HEK293 (cell line): ENCODE measurements at regions not wholly inside any gene's neighbourhood (a gene's known extent, or its start where the extent isn't known, plus 50 kb on each side); places are given as distances from the start of the nearest gene placed in this dataset.
"Not testable (repeated sequence)": the region's sequence is repeated elsewhere in the genome, so short reads cannot be mapped to it uniquely, and the experiment has no call there.

ENCODE experiments used
- CTCF ChIA-PET: fragments of 350-600 bp; formaldehyde crosslinking; extraction: SDS; loops from one replicate; lab custom pipeline; 2021; ENCODE audit warnings: antibody characterized with exemption; lab: Yijun Ruan, JAX
- POLR2A ChIA-PET: fragments of 300-600 bp; formaldehyde crosslinking; extraction: SDS; loops from one replicate; lab custom pipeline; 2020; ENCODE audit warnings: antibody characterized with exemption, inconsistent platforms; lab: Yijun Ruan, JAX
- H3K27ac ChIP-seq: fragments of 200-500 bp; sonication (Bioruptor generic); 2 replicates; pipeline ENCODE4 v1.5.1; 2014; ENCODE audit warnings: low read depth, low read length, control low read depth, inconsistent platforms; ENCODE audit errors: extremely low read depth
- H3K36me3 ChIP-seq, 2 experiments: fragments of 200-500 bp in 1 of 2; sonication (Bioruptor generic) in 1 of 2; 1 replicate in 1 of 2; 2 replicates in 1 of 2; pipeline ENCODE4 v1.5.1; 2014 to 2017; ENCODE audit warnings: inconsistent platforms in 2 of 2, low read length in 2 of 2; ENCODE audit not compliant: control insufficient read depth in 2 of 2, insufficient read depth in 1 of 2
- H3K4me1 ChIP-seq: fragments of 200-500 bp; sonication (Bioruptor generic); 2 replicates; pipeline ENCODE4 v1.5.1; 2014; ENCODE audit warnings: mild to moderate bottlenecking, low read length, inconsistent platforms; ENCODE audit not compliant: control insufficient read depth, insufficient read depth
- H3K4me3 ChIP-seq: 2 replicates; pipeline ENCODE4 v1.5.1; 2011; ENCODE audit warnings: low read depth, mild to moderate bottlenecking, control low read depth, low read length, moderate library complexity
- H3K9me3 ChIP-seq: fragments of 200-500 bp; sonication (Bioruptor generic); 2 replicates; pipeline ENCODE4 v1.5.1; 2014; ENCODE audit warnings: low read depth, low read length, inconsistent platforms; ENCODE audit not compliant: control insufficient read depth, insufficient read depth
- ELK4 ChIP-seq: IDR thresholded peaks from 2 replicates; pipeline ENCODE4 v1.6.1; 2011; ENCODE audit warnings: mild to moderate bottlenecking, low read depth, low read length, borderline replicate concordance
- PRDM1 ChIP-seq: fragments of 450-650 bp; formaldehyde crosslinking; IDR thresholded peaks from 2 replicates; pipeline ENCODE4; 2016; ENCODE audit warnings: missing biosample characterization, missing genetic modification characterization
- SP3 ChIP-seq: fragments of 450-650 bp; formaldehyde crosslinking; IDR thresholded peaks from 2 replicates; pipeline ENCODE4 v1.5.1; 2016; ENCODE audit warnings: missing biosample characterization, missing genetic modification characterization
- ZEB2 ChIP-seq: fragments of 450-650 bp; formaldehyde crosslinking; IDR thresholded peaks from 2 replicates; pipeline ENCODE4 v1.5.1; 2016; ENCODE audit warnings: missing biosample characterization, missing genetic modification characterization
- ZFP69B ChIP-seq: fragments of 450-650 bp; formaldehyde crosslinking; IDR thresholded peaks from 2 replicates; pipeline ENCODE4 v1.5.1; 2016; ENCODE audit warnings: missing biosample characterization, missing genetic modification characterization
- ZNF112 ChIP-seq: fragments of 450-650 bp; formaldehyde crosslinking; IDR thresholded peaks from 2 replicates; pipeline ENCODE4 v1.5.0; 2017; ENCODE audit warnings: missing biosample characterization, missing genetic modification characterization
- ZNF140 ChIP-seq: fragments of 450-650 bp; formaldehyde crosslinking; IDR thresholded peaks from 2 replicates; pipeline ENCODE4 v1.5.1; 2016; ENCODE audit warnings: missing biosample characterization, missing genetic modification characterization
- ZNF157 ChIP-seq: fragments of 450-650 bp; formaldehyde crosslinking; IDR thresholded peaks from 2 replicates; pipeline ENCODE4 v1.5.1; 2016; ENCODE audit warnings: missing biosample characterization, missing genetic modification characterization
- ZNF19 ChIP-seq: fragments of 450-650 bp; formaldehyde crosslinking; IDR thresholded peaks from 2 replicates; pipeline ENCODE4; 2016; ENCODE audit warnings: missing biosample characterization, missing genetic modification characterization, low read depth
- ZNF2 ChIP-seq: fragments of 450-650 bp; formaldehyde crosslinking; IDR thresholded peaks from 2 replicates; pipeline ENCODE4 v1.5.1; 2016; ENCODE audit warnings: missing biosample characterization, missing genetic modification characterization
- ZNF223 ChIP-seq: fragments of 450-650 bp; formaldehyde crosslinking; IDR thresholded peaks from 2 replicates; pipeline ENCODE4 v1.5.1; 2016; ENCODE audit warnings: missing biosample characterization, missing genetic modification characterization
- ZNF514 ChIP-seq: fragments of 450-650 bp; formaldehyde crosslinking; IDR thresholded peaks from 2 replicates; pipeline ENCODE4 v1.5.1; 2016; ENCODE audit warnings: missing biosample characterization, missing genetic modification characterization
- ZNF610 ChIP-seq: fragments of 450-650 bp; formaldehyde crosslinking; IDR thresholded peaks from 2 replicates; pipeline ENCODE4 v1.5.1; 2016; ENCODE audit warnings: missing biosample characterization, missing genetic modification characterization, borderline replicate concordance
- ZNF626 ChIP-seq: fragments of 450-650 bp; sonication (Bioruptor Pico); formaldehyde crosslinking; IDR thresholded peaks from 2 replicates; pipeline ENCODE4 v1.5.1; 2018; ENCODE audit warnings: missing biosample characterization, missing genetic modification characterization, inconsistent platforms
- ZNF701 ChIP-seq: fragments of 450-650 bp; formaldehyde crosslinking; IDR thresholded peaks from 2 replicates; pipeline ENCODE4 v1.5.1; 2016; ENCODE audit warnings: missing biosample characterization, missing genetic modification characterization
- ZNF747 ChIP-seq: fragments of 450-650 bp; formaldehyde crosslinking; IDR thresholded peaks from 2 replicates; pipeline ENCODE4 v1.5.1; 2016; ENCODE audit warnings: missing biosample characterization, missing genetic modification characterization
- ZNF843 ChIP-seq: fragments of 450-650 bp; formaldehyde crosslinking; IDR thresholded peaks from 2 replicates; pipeline ENCODE4 v1.5.1; 2016; ENCODE audit warnings: missing biosample characterization, missing genetic modification characterization
- TF ChIP-seq, protein P1 (sequence below): fragments of 450-650 bp; formaldehyde crosslinking; IDR thresholded peaks from 2 replicates; pipeline ENCODE4 v1.5.1; 2016; ENCODE audit warnings: missing biosample characterization, missing genetic modification characterization
- TF ChIP-seq, protein P2 (sequence below): fragments of 450-650 bp; formaldehyde crosslinking; IDR thresholded peaks from 2 replicates; pipeline ENCODE4 v1.5.1; 2016; ENCODE audit warnings: missing biosample characterization, missing genetic modification characterization

GRCh38 chr12:127606476-127607015 lies 660.4 kb upstream of the TMEM132C start:
- H3K4me3 ChIP-seq, result no peak overlapping the region
- no peak for TF ChIP-seq ZNF626 (tag by site-specific recombination)
- TF ChIP-seq ZNF157 (tag by site-specific recombination), result no peak
- H3K9me3 ChIP-seq, result no peaks in the 10 kb centered on the region
- POLR2A ChIA-PET, result no interaction called here
- CTCF ChIA-PET, result no interaction called here
- H3K27ac ChIP-seq, result no peak overlapping the region
- H3K4me1 ChIP-seq, result no peaks in the 10 kb centered on the region
- H3K36me3 ChIP-seq, result no peaks in the 10 kb centered on the region

GRCh38 chr12:127607146-127607725 lies 659.7 kb upstream of the TMEM132C start:
- POLR2A ChIA-PET, result no interaction called here
- Histone ChIP-seq H3K4me3 (no peak overlapping the region), H3K36me3 (no peaks in the 10 kb centered on the region), H3K4me1 (no peaks in the 10 kb centered on the region), H3K27ac (no peak overlapping the region), H3K9me3 (no peaks in the 10 kb centered on the region)
- TF ChIP-seq ZNF514 (tag by site-specific recombination) (no peak), ELK4 (no peak), ZNF223 (no peak)
- CTCF ChIA-PET, result no interaction called here

DNA sequence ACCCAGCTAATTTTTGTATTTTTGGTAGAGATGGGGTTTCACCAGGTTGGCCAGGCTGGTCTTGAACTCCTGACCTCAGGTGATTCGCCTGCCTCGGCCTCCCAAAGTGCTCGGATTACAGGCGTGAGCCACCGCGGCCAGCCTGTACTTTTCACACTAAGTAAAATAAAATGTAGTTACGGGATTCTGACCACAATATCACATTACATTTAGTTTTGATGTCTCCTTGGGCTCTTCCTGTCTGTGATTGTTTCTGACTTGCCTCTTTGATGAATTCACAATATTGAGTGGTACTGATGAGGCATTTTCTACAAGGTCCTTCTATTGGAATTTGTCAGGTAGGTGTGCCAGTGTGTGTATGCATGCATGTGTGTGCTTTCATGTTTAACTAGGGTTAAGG lies 658.6 kb upstream of the TMEM132C start:
- H3K36me3 ChIP-seq, H3K9me3 ChIP-seq, POLR2A ChIA-PET, H3K27ac ChIP-seq, H3K4me1 ChIP-seq, H3K4me3 ChIP-seq, CTCF ChIA-PET: not testable (repeated sequence)

DNA sequence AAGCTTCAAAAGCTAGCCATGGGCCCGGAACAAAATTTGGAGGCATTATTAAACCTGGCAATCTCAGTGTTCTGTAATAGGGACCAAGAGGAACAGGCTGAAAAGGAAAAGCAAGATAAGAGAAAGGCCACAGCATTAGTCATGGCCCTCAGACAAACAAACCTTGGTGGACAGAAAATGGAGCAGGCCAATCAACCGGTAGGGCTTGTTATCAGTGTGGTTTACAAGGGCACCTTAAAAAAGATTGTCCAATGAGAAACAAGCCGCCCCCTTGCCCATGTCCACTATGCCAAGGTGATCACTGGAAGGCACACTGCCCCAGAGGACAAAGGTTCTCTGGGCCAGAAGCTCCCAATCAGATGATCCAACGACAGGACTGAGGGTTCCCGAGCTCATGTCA lies 653.9 kb upstream of the TMEM132C start:
- Histone ChIP-seq H3K36me3 (no peaks in the 10 kb centered on the region), H3K4me3 (no peak overlapping the region), H3K9me3 (no peaks in the 10 kb centered on the region), H3K4me1 (no peaks in the 10 kb centered on the region)
- TF ChIP-seq, protein P1, sequence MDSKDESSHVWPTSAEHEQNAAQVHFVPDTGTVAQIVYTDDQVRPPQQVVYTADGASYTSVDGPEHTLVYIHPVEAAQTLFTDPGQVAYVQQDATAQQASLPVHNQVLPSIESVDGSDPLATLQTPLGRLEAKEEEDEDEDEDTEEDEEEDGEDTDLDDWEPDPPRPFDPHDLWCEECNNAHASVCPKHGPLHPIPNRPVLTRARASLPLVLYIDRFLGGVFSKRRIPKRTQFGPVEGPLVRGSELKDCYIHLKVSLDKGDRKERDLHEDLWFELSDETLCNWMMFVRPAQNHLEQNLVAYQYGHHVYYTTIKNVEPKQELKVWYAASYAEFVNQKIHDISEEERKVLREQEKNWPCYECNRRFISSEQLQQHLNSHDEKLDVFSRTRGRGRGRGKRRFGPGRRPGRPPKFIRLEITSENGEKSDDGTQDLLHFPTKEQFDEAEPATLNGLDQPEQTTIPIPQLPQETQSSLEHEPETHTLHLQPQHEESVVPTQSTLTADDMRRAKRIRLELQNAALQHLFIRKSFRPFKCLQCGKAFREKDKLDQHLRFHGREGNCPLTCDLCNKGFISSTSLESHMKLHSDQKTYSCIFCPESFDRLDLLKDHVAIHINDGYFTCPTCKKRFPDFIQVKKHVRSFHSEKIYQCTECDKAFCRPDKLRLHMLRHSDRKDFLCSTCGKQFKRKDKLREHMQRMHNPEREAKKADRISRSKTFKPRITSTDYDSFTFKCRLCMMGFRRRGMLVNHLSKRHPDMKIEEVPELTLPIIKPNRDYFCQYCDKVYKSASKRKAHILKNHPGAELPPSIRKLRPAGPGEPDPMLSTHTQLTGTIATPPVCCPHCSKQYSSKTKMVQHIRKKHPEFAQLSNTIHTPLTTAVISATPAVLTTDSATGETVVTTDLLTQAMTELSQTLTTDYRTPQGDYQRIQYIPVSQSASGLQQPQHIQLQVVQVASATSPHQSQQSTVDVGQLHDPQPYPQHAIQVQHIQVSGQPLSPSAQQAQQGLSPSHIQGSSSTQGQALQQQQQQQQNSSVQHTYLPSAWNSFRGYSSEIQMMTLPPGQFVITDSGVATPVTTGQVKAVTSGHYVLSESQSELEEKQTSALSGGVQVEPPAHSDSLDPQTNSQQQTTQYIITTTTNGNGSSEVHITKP (tag by site-specific recombination), result no peak
- TF ChIP-seq ZFP69B (no peak), ZNF2 (tag by site-specific recombination) (no peak), ZNF843 (tag by site-specific recombination) (no peak), ZEB2 (tag by site-specific recombination) (no peak), ZNF701 (tag by site-specific recombination) (no peak), ZNF19 (tag by site-specific recombination) (no peak), ZNF610 (tag by site-specific recombination) (no peak), SP3 (no peak), ZNF112 (tag by site-specific recombination) (no peak), PRDM1 (tag by site-specific recombination) (no peak), ZNF140 (tag by site-specific recombination) (no peak), ZNF747 (tag by site-specific recombination) (no peak)
- TF ChIP-seq, protein P2, sequence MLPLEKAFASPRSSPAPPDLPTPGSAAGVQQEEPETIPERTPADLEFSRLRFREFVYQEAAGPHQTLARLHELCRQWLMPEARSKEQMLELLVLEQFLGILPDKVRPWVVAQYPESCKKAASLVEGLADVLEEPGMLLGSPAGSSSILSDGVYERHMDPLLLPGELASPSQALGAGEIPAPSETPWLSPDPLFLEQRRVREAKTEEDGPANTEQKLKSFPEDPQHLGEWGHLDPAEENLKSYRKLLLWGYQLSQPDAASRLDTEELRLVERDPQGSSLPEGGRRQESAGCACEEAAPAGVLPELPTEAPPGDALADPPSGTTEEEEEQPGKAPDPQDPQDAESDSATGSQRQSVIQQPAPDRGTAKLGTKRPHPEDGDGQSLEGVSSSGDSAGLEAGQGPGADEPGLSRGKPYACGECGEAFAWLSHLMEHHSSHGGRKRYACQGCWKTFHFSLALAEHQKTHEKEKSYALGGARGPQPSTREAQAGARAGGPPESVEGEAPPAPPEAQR (tag by site-specific recombination), result no peak
- TF ChIP-seq, all 188 proteins: peak for 0
- no peak overlapping the region for H3K27ac ChIP-seq
- ChIA-PET CTCF (no interaction called here), POLR2A (no interaction called here)
